Left renal pelvis (tissue), 4 donors: ENCODE measurements at regions not wholly inside any gene's neighbourhood (a gene's known extent, or its start where the extent isn't known, plus 50 kb on each side); places are given as distances from the start of the nearest gene placed in this dataset.
"Not testable (repeated sequence)": the region's sequence is repeated elsewhere in the genome, so short reads cannot be mapped to it uniquely, and the experiment has no call there.

Experiments used
- DNase-seq, 4 donors: peaks; one replicate each; pipeline ENCODE4 v3.0.0-alpha.2; 2013; ENCODE audit warnings: low read depth in 4 of 4, low spot score in 3 of 4

GRCh38 chr12:126898562-126898961 lies 1368.4 kb upstream of the TMEM132C start:
- DNase-seq: no peak

- DNase-seq: no peak
These were observed 1366.8 kb upstream of the TMEM132C start for GRCh38 chr12:126899926-126900792.

GRCh38 chr12:126903027-126903876 lies 1363.7 kb upstream of the TMEM132C start:
- no peak for DNase-seq

GRCh38 chr12:126905752-126906151 lies 1361.2 kb upstream of the TMEM132C start:
- no peak for DNase-seq

- DNase-seq: no peak
These were observed 1358.8 kb upstream of the TMEM132C start for GRCh38 chr12:126907900-126908764.

GRCh38 chr12:126908765-126909142 lies 1358.2 kb upstream of the TMEM132C start:
- DNase-seq: no peak

GRCh38 chr12:126910570-126910969 lies 1356.4 kb upstream of the TMEM132C start:
- no peak for DNase-seq

- no peak for DNase-seq
These were observed 1354.9 kb upstream of the TMEM132C start for GRCh38 chr12:126912111-126912510.

GRCh38 chr12:126914170-126914793 lies 1352.7 kb upstream of the TMEM132C start:
- no peak for DNase-seq

- DNase-seq: no peak
These were observed 1351.7 kb upstream of the TMEM132C start for GRCh38 chr12:126915309-126915708.

GRCh38 chr12:126926023-126926594 lies 1340.9 kb upstream of the TMEM132C start:
- DNase-seq: no peak

- DNase-seq: no peak
These were observed 1336.7 kb upstream of the TMEM132C start for GRCh38 chr12:126930234-126930633.

GRCh38 chr12:126932156-126932555 lies 1334.8 kb upstream of the TMEM132C start:
- DNase-seq: no peak

GRCh38 chr12:126935435-126935834 lies 1331.5 kb upstream of the TMEM132C start:
- DNase-seq: no peak

GRCh38 chr12:126936181-126936851 lies 1330.7 kb upstream of the TMEM132C start:
- DNase-seq: no peak

- no peak for DNase-seq
These were observed 1329.5 kb upstream of the TMEM132C start for GRCh38 chr12:126937431-126937830.

- DNase-seq: no peak
These were observed 1322.3 kb upstream of the TMEM132C start for GRCh38 chr12:126944684-126945083.

- not testable (repeated sequence) for DNase-seq
These were observed 1320.0 kb upstream of the TMEM132C start for GRCh38 chr12:126946958-126947357.

GRCh38 chr12:126949558-126949957 lies 1317.4 kb upstream of the TMEM132C start:
- no peak for DNase-seq
